WTC11 (cell line): ENCODE measurements at regions not wholly inside any gene's neighbourhood (a gene's known extent, or its start where the extent isn't known, plus 50 kb on each side); places are given as distances from the start of the nearest gene placed in this dataset.

Experiments used
- ATAC-seq: fragments of 200-7000 bp; cut with Tn5 transposase; 2 replicates; pipeline ENCODE4 v1.10.0; 2021; ENCODE audit warnings: mild to moderate bottlenecking, moderate library complexity
- CTCF ChIA-PET: fragments of 300-600 bp; sonication (Branson Sonifier 250); formaldehyde crosslinking; loops from one replicate; lab custom pipeline; 2021; ENCODE audit warnings: antibody characterized with exemption; lab: Charles Lee
- POLR2A ChIA-PET: fragments of 350-600 bp; sonication (Branson Sonifier 250); formaldehyde crosslinking; loops from one replicate; lab custom pipeline; 2021; ENCODE audit warnings: antibody characterized with exemption; lab: Charles Lee
- DNase-seq: peaks from one replicate; pipeline ENCODE4 v3.0.0; 2021; ENCODE audit warnings: low spot score
- H3K27ac Mint-ChIP-seq: 2 replicates; pipeline ENCODE4 v1.8.0; 2021; ENCODE audit warnings: mixed read lengths
- H3K27me3 Mint-ChIP-seq: 2 replicates; pipeline ENCODE4 v1.8.0; 2021; ENCODE audit warnings: low read depth, mild to moderate bottlenecking, moderate library complexity, mixed read lengths
- H3K36me3 Mint-ChIP-seq: 2 replicates; pipeline ENCODE4 v1.8.0; 2021; ENCODE audit warnings: mixed read lengths
- H3K4me1 Mint-ChIP-seq: 2 replicates; pipeline ENCODE4 v1.8.0; 2022; ENCODE audit warnings: mixed read lengths
- H3K4me3 Mint-ChIP-seq: 2 replicates; pipeline ENCODE4 v1.8.0; 2021; ENCODE audit warnings: mild to moderate bottlenecking, moderate library complexity, mixed read lengths
- H3K9me3 Mint-ChIP-seq: 2 replicates; pipeline ENCODE4 v1.8.0; 2021; ENCODE audit warnings: mixed read lengths
- CBFB ChIP-seq: sonication (generic); formaldehyde crosslinking; IDR thresholded peaks from 2 replicates; pipeline ENCODE4 v1.8.1; 2022; ENCODE audit warnings: mild to moderate bottlenecking, low read depth, missing genetic modification reagents
- CDX4 ChIP-seq: fragments of 250-450 bp; sonication (Bioruptor Pico); IDR thresholded peaks from 2 replicates; pipeline ENCODE4 v1.9.0; 2021; ENCODE audit warnings: moderate library complexity, mild to moderate bottlenecking, inconsistent platforms, borderline replicate concordance
- CREB1 ChIP-seq: sonication (generic); formaldehyde crosslinking; IDR thresholded peaks from 2 replicates; pipeline ENCODE4 v1.8.0; 2023; ENCODE audit warnings: mild to moderate bottlenecking, missing genetic modification reagents
- E2F4 ChIP-seq: sonication (generic); formaldehyde crosslinking; IDR thresholded peaks from 2 replicates; pipeline ENCODE4 v1.8.1; 2022; ENCODE audit warnings: low read depth, mild to moderate bottlenecking, moderate library complexity, missing genetic modification reagents, borderline replicate concordance
- E2F5 ChIP-seq: sonication (generic); formaldehyde crosslinking; IDR thresholded peaks from 2 replicates; pipeline ENCODE4 v1.8.1; 2022; ENCODE audit warnings: mild to moderate bottlenecking, moderate library complexity, missing genetic modification reagents
- ESRRA ChIP-seq: sonication (generic); formaldehyde crosslinking; IDR thresholded peaks from 2 replicates; pipeline ENCODE4 v1.8.1; 2022; ENCODE audit warnings: mild to moderate bottlenecking, missing genetic modification reagents, borderline replicate concordance
- FOXJ3 ChIP-seq: sonication (generic); formaldehyde crosslinking; IDR thresholded peaks from 2 replicates; pipeline ENCODE4 v1.9.0; 2021; ENCODE audit warnings: missing genetic modification reagents, mild to moderate bottlenecking, borderline replicate concordance
- MAX ChIP-seq: sonication (generic); formaldehyde crosslinking; IDR thresholded peaks from 2 replicates; pipeline ENCODE4 v1.8.0; 2022; ENCODE audit warnings: mild to moderate bottlenecking, missing genetic modification reagents
- MLX ChIP-seq: sonication (generic); formaldehyde crosslinking; IDR thresholded peaks from 2 replicates; pipeline ENCODE4 v1.8.1; 2023; ENCODE audit warnings: mild to moderate bottlenecking, missing genetic modification reagents, moderate library complexity
- MYBL2 ChIP-seq: sonication (generic); formaldehyde crosslinking; IDR thresholded peaks from 2 replicates; pipeline ENCODE4 v1.8.1; 2023; ENCODE audit warnings: mild to moderate bottlenecking, moderate library complexity, missing genetic modification reagents
- NFATC4 ChIP-seq: fragments of 250-450 bp; sonication (Bioruptor Pico); IDR thresholded peaks from 2 replicates; pipeline ENCODE4 v1.9.0; 2021; ENCODE audit warnings: mild to moderate bottlenecking
- NFE2L1 ChIP-seq: sonication (generic); formaldehyde crosslinking; IDR thresholded peaks from 2 replicates; pipeline ENCODE4 v1.8.1; 2023; ENCODE audit warnings: missing genetic modification reagents
- NFYB ChIP-seq: sonication (generic); formaldehyde crosslinking; conservative IDR thresholded peaks from 2 replicates; pipeline ENCODE4 v1.8.0; 2022; ENCODE audit warnings: low read depth, missing genetic modification reagents
- NR3C1 ChIP-seq: sonication (generic); formaldehyde crosslinking; conservative IDR thresholded peaks from 2 replicates; pipeline ENCODE4 v1.8.1; 2023; ENCODE audit warnings: low read depth, mild to moderate bottlenecking, missing genetic modification reagents
- PRDM15 ChIP-seq: sonication (generic); formaldehyde crosslinking; IDR thresholded peaks from 2 replicates; pipeline ENCODE4 v1.8.0; 2022; ENCODE audit warnings: missing genetic modification reagents
- RORB ChIP-seq: fragments of 250-450 bp; sonication (Bioruptor Pico); IDR thresholded peaks from 2 replicates; pipeline ENCODE4 v1.9.0; 2021; ENCODE audit warnings: mild to moderate bottlenecking
- SP1 ChIP-seq: sonication (generic); formaldehyde crosslinking; conservative IDR thresholded peaks from 2 replicates; pipeline ENCODE4 v1.8.1; 2022; ENCODE audit warnings: missing genetic modification reagents
- TP53 ChIP-seq: sonication (generic); formaldehyde crosslinking; IDR thresholded peaks from 2 replicates; pipeline ENCODE4 v1.8.1; 2023; ENCODE audit warnings: mild to moderate bottlenecking, missing genetic modification reagents
- ZNF138 ChIP-seq: sonication (generic); formaldehyde crosslinking; conservative IDR thresholded peaks from 2 replicates; pipeline ENCODE4 v1.8.1; 2022; ENCODE audit warnings: mild to moderate bottlenecking, moderate library complexity, missing genetic modification reagents
- ZNF425 ChIP-seq: fragments of 250-450 bp; sonication (Bioruptor Pico); conservative IDR thresholded peaks from 2 replicates; pipeline ENCODE4 v1.9.0; 2021; ENCODE audit warnings: mild to moderate bottlenecking
- ZSCAN18 ChIP-seq: fragments of 250-450 bp; sonication (Bioruptor Pico); IDR thresholded peaks from 2 replicates; pipeline ENCODE4 v2.1.2; 2022; ENCODE audit warnings: mild to moderate bottlenecking, moderate library complexity

- H3K4me3 Mint-ChIP-seq = no peak overlapping the region
- peaks cover 27% of the 10 kb centered on the region for H3K9me3 Mint-ChIP-seq
- no peak overlapping the region for H3K27ac Mint-ChIP-seq
- H3K36me3 Mint-ChIP-seq = 0 out of 2 replicates have a peak, but pooled peaks cover 3% of the 10 kb centered on the region
- peaks cover 30% of the 10 kb centered on the region for H3K4me1 Mint-ChIP-seq
- ChIA-PET CTCF (no interaction called here), POLR2A (no interaction called here)
- H3K27me3 Mint-ChIP-seq = peaks cover 23% of the 10 kb centered on the region
- ATAC-seq (no peak), DNase-seq (no peak)
- TF ChIP-seq NFE2L1 (CRISPR knock-in tag) = no peak
- no peak for TF ChIP-seq CBFB (CRISPR knock-in tag)
- TF ChIP-seq MYBL2 (CRISPR knock-in tag) = no peak
- TF ChIP-seq NFATC4 (CRISPR knock-in tag) = no peak
- no peak for TF ChIP-seq TP53 (CRISPR knock-in tag)
- TF ChIP-seq MLX (CRISPR knock-in tag) = no peak
Observed at GRCh38 chr20:60565551-60565950, 607.3 kb downstream of the CDH26 start.

GRCh38 chr20:60569116-60569515 is 610.9 kb downstream of the CDH26 start:
- TF ChIP-seq ESRRA (CRISPR knock-in tag) = no peak
- TF ChIP-seq FOXJ3 (CRISPR knock-in tag) = no peak
- no peak for TF ChIP-seq NFYB (CRISPR knock-in tag)
- no peak for TF ChIP-seq SP1 (CRISPR knock-in tag)
- no peak for TF ChIP-seq CREB1 (CRISPR knock-in tag)
- no peak for TF ChIP-seq E2F5 (CRISPR knock-in tag)
- TF ChIP-seq MAX (CRISPR knock-in tag) = no peak
- no peak for TF ChIP-seq E2F4 (CRISPR knock-in tag)
- no peak for TF ChIP-seq NR3C1
- no peak for TF ChIP-seq PRDM15
- no peak for TF ChIP-seq ZSCAN18 (CRISPR knock-in tag)
- TF ChIP-seq CDX4 (CRISPR knock-in tag) = no peak
- no peak for TF ChIP-seq ZNF425
- TF ChIP-seq RORB (CRISPR knock-in tag) = no peak
- no peak for TF ChIP-seq ZNF138 (CRISPR knock-in tag)
- Mint-ChIP-seq H3K36me3 (no peaks in the 10 kb centered on the region), H3K27me3 (peaks cover 11% of the 10 kb centered on the region; the same call in 1 of the 2 replicates), H3K9me3 (peaks cover 23% of the 10 kb centered on the region), H3K27ac (no peak overlapping the region), H3K4me3 (no peak overlapping the region), H3K4me1 (peaks cover 14% of the 10 kb centered on the region)
- DNase-seq = no peak
- ATAC-seq = no peak
- POLR2A ChIA-PET = no interaction called here
- CTCF ChIA-PET = no interaction called here
